ENCODE measurements at regions not wholly inside any gene's neighbourhood (a gene's known extent, or its start where the extent isn't known, plus 50 kb on each side); places are given as distances from the start of the nearest gene placed in this dataset.
"Not testable (repeated sequence)": the region's sequence is repeated elsewhere in the genome, so short reads cannot be mapped to it uniquely, and the experiment has no call there.

DNA sequence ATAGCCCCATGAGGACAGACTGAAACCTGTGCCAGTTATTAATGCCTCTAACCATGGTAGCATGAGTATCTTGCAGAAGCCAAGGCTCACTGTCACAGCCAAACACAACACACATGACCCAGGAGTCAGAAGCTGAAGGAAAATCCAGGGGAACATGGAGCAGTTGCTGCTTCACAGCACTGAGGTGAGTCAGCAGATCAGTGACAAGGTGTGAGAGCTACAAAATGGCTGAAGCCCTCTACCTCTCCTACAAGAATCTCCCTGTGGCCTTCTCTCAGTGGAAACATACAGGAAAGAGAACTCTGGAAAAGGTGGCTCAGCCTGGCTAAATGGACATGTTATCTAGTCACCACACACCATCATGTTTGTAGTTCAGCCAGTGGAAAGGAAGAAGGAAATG, 93.5 kb downstream of the NAB1 start:
- no peak for DNase-seq (ENCODE audit: low read depth)
- no peak overlapping the region for H3K4me3 ChIP-seq (ENCODE audit: low read depth, low read length)

DNA sequence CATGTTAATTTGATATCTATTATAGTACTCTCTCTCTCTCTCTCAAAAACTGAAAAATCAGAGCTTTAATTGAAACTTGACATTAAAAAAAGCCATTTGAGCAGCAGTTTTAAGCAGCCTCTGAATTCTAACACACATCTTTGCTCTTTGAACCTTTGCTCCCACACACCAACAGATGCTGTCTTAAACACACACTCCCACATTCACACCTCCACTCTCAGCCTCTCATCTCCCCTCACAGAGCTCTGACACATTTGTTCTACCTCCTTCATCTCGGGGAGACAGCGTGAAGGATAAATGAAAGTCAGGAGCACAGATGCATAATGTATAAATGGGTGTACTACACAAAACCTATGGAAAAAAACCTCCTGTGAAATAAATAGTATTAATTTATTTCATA, 95.2 kb downstream of the NAB1 start:
- DNase-seq (ENCODE audit: low read depth): no peak

DNA sequence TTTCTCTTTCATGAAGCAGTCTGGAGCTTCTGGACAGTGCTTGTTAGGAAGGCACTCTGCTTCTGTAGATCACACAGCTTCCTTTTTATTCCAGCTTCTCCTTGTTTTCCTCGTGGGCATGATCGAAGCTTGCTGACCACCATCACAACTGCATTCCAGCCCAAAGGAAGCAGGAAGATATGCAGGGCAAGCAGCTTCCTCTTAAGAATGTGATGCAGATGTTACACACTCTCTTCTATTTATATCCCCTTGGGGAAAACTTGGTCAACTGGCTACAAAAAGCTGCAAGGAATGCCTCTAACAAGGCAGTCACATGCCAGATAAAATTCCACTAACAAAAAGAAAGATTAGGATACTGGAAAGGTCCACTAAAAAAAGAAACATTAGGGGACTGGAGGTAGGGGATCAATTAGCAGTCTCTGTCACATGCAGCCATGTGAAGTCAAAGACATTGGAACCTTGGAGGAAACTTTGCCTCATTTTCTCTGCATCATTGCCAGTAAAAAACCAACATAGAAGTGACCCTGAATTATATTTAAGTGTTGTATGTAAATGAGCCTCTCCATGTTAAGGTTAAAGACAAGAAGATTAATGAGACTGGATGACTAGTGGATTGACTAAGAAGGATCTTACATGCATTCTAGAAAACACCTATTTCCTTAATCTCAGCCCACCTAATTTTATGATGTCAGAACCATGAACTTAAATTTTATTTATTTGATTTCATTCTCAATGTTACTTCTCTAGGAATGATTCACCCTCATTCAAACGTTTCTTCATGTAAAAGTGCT, 98.3 kb downstream of the NAB1 start:
- H3K4me3 ChIP-seq (ENCODE audit: low read depth, low read length): no peak overlapping the region

More for the DNA sequence above, 95.2 kb downstream of the NAB1 start:
- H3K4me3 ChIP-seq (ENCODE audit: low read depth, low read length): no peak overlapping the region

DNA sequence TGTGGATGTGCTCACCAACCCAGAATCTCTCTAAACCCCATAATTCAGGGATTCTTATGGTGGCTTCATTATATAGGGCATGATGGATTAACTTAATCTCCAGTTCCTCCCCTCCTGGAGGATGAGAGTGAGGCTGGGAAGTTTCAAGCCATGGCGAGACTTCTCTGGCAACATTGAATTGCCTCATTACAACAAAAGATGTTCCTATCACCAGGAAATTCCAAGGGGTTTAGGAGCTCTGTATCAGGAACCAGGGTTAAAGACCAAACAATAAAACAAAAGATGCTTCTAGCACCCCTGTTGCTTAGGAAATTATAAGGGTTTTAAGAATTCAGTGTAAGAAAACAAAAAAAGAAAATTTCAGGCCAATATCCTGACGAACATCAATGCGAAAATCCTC, 100.1 kb downstream of the NAB1 start:
- no peak overlapping the region for H3K4me3 ChIP-seq (ENCODE audit: low read depth, low read length)
- DNase-seq (ENCODE audit: low read depth): no peak

More for the DNA sequence above, 98.3 kb downstream of the NAB1 start:
- peak; percentile 44 for DNase-seq (ENCODE audit: low read depth)

DNA sequence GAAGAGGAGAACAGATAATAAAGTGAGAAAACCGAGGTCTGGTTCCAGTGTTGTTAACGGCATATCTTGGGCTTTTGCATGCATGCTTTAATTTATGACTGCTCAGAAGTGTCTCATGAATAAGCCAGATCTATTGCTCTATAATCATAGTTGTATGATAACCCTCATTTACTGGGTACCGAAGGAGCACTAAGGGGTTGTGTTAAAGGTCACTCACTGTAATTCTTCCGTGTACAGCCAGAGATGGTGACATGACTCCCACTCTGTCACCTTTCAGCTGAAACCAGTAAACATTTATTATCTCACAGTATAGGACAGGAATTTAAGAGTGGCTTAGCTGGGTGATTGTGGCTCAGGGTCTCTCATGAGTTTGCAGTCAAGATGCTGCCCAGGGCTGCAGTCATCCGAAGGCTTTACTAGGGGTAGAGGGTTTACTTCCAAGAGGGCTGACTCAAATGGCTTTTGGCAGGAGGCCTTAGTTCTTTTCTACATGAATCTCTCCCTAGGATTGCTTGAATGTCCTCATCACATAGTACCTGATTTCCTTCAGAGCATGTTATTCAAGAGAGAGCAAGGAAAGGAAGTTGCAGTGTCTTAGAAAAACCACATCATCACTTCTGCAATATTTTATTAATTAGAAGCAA, 107.0 kb downstream of the NAB1 start:
- H3K4me3 ChIP-seq (ENCODE audit: low read depth, low read length): no peak overlapping the region
- DNase-seq (ENCODE audit: low read depth): no peak

DNA sequence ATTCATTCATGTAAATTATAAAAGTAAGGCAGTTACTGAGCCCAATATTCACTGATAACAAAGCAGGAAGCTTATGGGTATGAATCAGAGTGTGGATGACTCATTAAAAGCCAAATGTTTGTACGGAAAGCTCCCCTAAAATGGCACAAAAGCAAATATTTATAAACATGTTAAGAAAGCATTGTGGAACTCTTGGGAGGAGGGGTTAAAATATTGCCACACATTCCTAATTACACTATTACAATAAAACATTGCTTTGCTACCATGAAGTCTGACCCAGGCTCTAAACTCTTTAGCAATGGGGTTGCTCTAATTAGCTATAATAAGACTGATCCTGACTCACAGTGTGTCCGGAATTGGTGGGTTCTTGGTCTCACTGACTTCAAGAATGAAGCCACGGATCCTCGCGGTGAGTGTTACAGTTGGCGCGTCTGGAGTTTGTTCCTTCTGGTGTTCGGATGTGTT, 110.9 kb downstream of the NAB1 start:
- H3K4me3 ChIP-seq (ENCODE audit: low read depth, low read length): no peak overlapping the region
- DNase-seq (ENCODE audit: low read depth): peak; percentile 54

DNA sequence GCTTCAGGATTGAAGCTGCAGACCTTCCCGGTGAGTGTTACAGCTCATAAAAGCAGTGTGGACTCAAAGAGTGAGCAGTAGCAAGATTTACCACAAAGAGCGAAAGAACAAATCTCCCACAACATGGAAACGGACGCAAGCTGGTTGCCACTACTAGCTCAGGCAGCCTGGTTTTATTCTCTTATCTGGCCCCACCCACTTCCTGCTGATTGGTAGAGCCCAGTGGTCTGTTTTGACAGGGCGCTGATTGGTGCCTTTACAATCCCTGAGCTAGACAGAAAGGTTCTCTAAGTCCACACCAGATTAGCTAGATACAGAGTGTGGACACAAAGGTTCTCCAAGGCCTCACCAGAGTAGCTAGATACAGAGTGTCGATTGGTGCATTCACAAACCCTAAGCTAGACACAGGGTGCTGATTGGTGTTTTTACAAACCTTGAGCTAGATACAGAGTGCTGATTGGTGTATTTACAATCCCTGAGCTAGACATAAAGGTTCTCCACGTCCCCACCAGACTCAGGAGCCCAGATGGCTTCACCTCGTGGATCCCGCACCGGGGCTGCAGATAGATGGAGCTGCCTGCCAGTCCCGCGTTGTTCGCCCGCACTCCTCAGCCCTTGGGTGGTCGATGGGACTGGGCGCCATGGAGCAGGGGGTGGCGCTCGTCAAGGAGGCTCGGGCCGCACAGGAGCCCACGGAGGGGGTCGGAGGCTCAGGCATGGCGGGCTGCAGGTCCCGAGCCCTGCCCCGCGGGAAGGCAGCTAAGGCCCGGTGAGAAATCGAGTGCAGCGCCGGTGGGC, 111.7 kb downstream of the NAB1 start:
- not testable (repeated sequence) for DNase-seq (ENCODE audit: low read depth); H3K4me3 ChIP-seq (ENCODE audit: low read depth, low read length)

DNA sequence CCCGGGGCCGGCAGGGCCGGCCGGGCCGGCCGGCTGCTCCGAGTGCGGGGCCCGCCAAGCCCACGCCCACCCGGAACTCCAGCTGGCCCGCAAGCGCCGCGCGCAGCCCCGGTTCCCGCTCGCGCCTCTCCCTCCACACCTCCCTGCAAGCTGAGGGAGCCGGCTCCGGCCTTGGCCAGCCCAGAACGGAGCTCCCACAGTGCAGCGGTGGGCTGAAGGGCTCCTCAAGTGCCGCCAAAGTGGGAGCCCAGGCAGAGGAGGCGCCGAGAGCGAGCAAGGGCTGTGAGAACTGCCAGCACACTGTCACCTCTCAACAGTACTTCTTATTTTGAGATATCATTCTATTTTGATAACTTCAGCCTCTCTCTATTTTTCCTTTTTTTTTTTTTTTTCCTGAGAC, 112.3 kb downstream of the NAB1 start:
- DNase-seq (ENCODE audit: low read depth); H3K4me3 ChIP-seq (ENCODE audit: low read depth, low read length): not testable (repeated sequence)

DNA sequence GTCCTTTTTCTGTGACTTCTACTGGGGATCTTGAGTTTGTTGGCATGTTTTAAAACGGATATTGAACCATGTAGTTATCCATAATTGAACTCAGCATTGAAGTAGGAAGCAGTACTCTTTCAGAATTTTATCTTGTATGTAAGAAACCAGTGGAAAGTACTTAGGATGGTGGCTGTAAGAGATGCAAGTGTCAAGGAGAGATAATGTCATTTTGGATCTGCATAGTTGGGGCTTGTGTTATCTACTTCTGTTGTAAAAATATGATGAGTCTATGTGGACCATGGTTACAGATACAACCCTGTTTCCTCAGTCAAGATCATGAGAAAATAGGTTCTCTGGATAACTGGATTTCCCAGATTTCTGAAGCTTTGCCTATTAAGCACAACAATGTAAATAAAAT, 113.7 kb downstream of the NAB1 start:
- no peak for DNase-seq (ENCODE audit: low read depth)
- H3K4me3 ChIP-seq (ENCODE audit: low read depth, low read length): no peak overlapping the region

DNA sequence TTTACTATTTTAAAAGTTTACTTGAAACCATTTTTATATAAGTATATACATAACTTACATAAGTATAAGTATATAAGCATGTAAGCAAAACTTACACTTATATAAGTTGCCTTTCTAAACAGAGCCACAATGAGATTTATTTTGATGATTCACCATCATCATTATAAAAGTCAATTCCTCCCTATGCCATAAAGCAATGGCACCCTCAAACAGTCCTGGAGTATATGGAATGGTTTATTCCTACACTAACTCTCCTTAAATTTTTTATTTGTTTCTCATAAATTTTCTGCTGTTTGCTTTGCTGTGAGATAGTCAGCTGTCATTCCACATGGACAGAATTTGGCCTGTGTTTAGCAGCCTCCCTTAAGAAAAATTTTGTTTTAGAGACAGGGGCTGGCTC, 114.2 kb downstream of the NAB1 start:
- H3K4me3 ChIP-seq (ENCODE audit: low read depth, low read length): no peak overlapping the region
- DNase-seq (ENCODE audit: low read depth): no peak

DNA sequence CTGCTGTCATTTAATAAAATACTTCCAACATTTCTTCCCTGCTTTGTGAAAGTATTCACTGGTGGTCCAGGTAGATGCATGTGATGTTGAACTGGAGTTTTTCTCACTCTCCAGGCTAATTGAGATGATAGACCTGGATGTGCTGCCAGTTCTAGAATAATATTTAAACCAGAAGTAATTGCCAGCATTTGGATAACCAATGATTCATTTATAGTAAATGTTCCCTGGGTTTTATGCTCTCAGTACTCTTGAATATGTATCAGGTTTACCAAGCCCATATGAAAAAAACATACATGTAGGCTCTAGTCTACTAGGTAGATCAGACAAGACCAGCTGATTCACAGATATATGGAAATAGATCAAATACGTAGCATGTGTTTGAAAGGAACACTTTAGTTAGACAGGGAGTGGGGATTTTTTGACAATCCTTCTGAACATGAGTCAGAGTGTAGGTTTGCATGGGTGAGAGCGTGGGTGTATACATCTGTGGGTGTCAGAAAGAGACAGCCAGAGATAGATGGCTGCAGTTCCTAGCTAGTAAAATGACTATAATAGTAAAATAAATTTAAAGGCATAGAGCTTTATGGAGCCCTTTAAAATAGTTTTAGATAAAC, 115.1 kb downstream of the NAB1 start:
- no peak overlapping the region for H3K4me3 ChIP-seq (ENCODE audit: low read depth, low read length)
- DNase-seq (ENCODE audit: low read depth): no peak

DNA sequence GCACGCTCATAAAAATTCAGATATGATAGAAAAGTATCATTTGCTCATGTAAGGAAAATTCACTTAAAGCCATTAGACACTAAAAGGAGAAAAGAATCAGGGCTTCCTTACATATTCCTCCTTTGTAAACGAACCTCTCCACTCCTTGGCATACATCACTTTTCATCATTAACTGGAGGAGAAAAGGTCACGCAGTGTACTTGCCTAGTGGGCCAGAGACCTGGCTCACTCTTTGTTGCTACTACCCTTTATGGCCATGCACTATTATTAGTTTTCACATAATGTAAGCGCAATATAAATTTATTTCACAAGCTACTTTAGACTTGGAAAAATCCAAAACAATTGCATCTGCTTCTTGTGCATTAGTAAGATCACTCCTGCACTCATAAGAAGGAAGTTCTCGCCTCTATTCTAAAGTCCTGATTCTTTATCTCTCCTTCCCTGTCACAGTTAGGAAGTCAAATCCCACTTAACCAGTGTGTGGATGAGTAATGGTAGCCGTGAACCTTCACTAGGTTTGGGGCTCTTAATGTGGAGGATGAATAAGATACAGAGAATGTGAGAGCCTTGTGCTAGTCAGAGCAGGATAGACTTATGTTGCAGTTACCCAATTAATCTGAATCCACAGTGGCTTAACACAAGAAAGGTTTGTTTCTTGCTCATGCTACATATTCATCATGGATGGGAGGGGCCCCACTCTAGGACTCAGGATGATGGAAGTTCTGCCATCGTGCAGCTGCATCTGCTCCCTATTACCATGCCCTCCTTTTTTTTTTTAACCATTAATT, 115.0 kb upstream of the GLS start:
- DNase-seq (ENCODE audit: low read depth): peak; percentile 39
- no peak overlapping the region for H3K4me3 ChIP-seq (ENCODE audit: low read depth, low read length)

DNA sequence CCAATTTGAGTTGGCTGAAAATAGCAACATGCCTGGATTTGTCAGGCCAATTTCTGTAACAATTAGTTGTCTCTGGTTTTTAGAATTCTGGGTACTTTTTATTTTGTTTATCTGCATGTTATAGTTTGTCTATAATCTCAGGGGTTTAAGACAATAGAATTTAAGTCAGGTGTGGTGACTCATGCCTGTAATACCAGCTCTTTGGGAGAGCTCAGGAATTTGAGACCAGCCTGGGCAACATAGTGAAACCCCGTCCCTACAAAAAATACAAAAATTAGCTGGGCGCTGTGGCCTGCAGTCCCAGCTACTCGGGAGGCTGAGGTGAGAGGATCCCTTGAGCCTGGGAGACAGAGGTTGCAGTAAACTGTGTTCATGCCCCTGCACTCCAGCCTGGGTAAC, 114.4 kb upstream of the GLS start:
- no peak for DNase-seq (ENCODE audit: low read depth)
- H3K4me3 ChIP-seq (ENCODE audit: low read depth, low read length): no peak overlapping the region

DNA sequence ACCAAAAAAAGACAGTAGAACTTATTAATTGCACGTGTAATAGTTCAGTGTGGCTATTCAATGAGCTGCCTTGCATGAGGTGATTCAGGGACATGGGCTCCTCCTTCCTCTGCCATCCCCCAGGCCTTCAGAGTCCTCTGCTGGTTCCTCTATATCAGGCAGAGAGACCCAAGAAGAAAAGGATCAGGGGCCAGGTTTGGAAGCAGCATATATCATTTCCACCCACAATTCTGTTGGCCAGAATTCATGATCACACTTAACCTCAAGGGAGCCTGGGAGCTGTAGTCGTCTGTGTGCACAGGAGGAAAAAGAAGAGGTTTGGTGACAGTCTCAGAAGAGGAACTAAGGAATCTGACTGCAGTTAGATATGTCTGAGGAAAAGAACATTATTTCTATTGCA, 114.0 kb upstream of the GLS start:
- no peak overlapping the region for H3K4me3 ChIP-seq (ENCODE audit: low read depth, low read length)
- DNase-seq (ENCODE audit: low read depth): no peak

DNA sequence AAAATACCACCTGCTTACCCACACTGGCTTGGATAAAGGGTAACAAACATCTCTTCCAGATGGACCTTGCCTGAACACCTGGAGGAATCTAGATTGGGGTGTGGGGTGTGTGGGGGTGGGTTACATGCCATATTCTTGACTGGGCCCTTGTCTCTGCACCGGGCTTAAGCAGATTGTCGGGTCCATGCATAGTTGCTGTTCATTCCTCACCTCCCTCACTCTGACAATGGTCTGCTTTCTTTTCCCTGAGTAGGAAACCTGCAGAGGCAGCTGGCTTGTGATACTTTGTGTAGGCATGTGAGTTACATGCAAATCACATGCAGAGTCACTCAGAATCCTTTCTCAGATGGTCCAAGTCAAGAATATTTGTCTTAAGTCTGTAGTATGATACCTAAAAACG, 112.8 kb upstream of the GLS start:
- DNase-seq (ENCODE audit: low read depth): no peak

DNA sequence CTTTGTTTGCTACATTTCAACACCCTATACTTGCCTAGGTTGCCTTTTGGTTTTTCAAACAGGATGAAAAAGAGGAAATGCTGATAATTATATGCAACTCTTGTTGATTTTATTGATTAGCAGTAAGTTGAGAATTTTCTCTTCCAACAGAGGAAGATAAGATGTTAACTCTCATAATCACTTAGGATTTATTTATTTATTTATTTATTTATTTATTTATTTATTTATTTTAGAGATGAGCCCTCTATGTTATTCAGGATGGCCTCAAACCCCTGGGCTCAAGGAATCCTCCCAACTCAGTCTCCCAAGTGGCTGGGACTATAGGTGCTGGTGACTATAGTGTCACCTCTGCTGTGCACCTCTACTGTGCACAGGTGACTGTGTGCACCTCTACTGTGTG, 111.4 kb upstream of the GLS start:
- DNase-seq (ENCODE audit: low read depth): no peak
- no peak overlapping the region for H3K4me3 ChIP-seq (ENCODE audit: low read depth, low read length)

More for the DNA sequence above, 112.8 kb upstream of the GLS start:
- H3K4me3 ChIP-seq (ENCODE audit: low read depth, low read length): no peak overlapping the region

DNA sequence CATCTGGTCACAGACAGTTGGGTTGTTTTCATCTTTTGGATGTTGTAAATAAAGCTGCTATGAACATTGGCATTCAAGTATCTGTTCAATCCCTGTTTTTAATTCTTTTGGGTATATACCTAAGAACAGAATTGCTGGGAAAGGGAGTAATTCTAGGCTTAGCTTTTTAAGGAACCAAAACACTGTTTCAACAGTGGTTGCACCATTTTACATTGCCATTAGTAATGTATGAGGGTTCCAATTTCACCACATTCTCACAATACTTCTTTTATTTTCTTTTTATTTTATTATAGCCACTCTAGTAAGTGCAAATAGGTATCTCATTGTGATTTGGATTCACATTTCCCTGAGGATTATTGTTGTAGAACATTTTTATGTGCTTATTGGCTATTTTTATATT, 108.9 kb upstream of the GLS start:
- H3K4me3 ChIP-seq (ENCODE audit: low read depth, low read length): no peak overlapping the region
- DNase-seq (ENCODE audit: low read depth): no peak

DNA sequence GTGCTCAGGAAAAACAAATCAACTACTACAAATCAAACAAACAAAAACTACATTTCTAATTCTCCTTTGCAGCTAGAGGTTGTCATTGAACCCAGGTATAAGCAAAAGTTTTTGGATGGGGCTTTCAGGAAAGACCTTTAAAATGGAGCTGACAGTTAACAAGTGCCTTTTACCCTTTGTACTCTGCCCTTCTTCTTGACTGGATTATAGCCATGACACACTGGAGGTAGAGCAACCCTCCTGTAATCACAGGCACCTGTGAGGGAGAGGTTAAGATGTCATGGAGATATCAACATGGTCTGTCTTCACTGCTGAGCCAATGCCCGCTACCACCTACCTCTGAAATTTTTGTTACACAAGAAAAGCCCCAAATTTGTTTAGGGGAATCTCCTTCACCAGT, 100.0 kb upstream of the GLS start:
- no peak overlapping the region for H3K4me3 ChIP-seq (ENCODE audit: low read depth, low read length)
- no peak for DNase-seq (ENCODE audit: low read depth)

DNA sequence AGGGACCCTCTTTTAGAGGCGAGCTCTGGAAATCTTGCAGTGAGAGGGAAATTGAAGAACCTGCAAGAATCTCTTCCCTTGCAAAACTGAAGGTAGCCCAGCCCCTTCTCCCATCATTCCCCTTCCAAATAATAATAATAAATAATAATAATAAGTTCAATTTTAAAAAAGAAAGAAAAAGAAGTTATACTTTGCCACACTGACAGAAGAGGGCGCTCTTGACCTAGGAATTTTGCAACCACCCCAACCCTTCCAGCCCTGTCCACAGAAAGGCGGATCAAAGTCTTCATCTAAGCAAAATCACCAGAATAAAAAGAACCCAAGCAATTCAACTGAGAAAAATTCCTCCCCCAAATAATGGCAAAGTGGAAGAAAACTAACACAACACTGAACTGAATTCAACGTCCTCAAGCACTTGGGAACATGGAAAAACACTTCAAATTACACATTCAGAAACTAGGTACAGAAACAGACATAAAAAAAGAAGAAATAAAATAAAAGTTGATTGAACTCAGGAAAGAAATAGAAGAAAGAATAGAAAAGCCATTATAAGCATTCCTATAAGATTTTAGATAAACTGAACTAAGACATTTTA, 98.9 kb upstream of the GLS start:
- no peak overlapping the region for H3K4me3 ChIP-seq (ENCODE audit: low read depth, low read length)
- no peak for DNase-seq (ENCODE audit: low read depth)

All from skeletal muscle cell (primary cell).